ENCODE measurements at regions not wholly inside any gene's neighbourhood (a gene's known extent, or its start where the extent isn't known, plus 50 kb on each side); places are given as distances from the start of the nearest gene placed in this dataset.

- H3K4me1 ChIP-seq (ENCODE audit: low read depth): no peaks in the 10 kb centered on the region
- H3K27me3 ChIP-seq: peaks cover 34% of the 10 kb centered on the region
- no peak for TF ChIP-seq CTCF (IDR thresholded peaks at IDR 0.05; ENCODE audit: low read depth, low read length)
- no peak overlapping the region for H3K4me3 ChIP-seq
- no peaks in the 10 kb centered on the region for H3K36me3 ChIP-seq
- H3K27ac ChIP-seq: no peak overlapping the region
- H3K9me3 ChIP-seq (ENCODE audit: low read depth): no peaks in the 10 kb centered on the region
- no peak for DNase-seq (ENCODE audit: low read depth in 1 of 2, low spot score in 1 of 2)
Measured at GRCh38 chr13:112194167-112194530, 127.2 kb downstream of the SOX1 start.

DNA sequence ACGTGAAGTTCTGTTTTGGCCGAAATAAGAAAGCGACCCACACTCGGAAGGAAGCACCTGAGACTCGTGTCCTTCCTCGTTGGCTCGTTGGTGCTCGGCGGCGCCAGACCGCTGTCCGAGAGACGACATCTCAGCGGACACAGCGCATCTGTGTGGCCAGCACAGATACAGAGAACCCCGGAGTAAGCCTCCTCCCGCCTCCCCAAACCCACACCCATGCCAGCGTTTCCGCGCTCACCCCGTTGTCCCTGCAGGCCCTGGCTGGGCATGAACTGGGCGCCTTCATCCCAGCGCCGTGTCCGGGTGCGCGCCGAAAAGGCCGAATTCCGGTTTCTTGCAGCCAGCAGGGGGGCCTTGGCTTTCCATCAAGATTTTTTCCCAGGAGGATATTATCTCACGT, 127.6 kb downstream of the SOX1 start:
- DNase-seq (ENCODE audit: low read depth in 1 of 2, low spot score in 1 of 2): no peak
- TF ChIP-seq CTCF (IDR thresholded peaks at IDR 0.05; ENCODE audit: low read depth, low read length): no peak
- Histone ChIP-seq H3K36me3 (no peaks in the 10 kb centered on the region), H3K27me3 (peaks cover 36% of the 10 kb centered on the region), H3K4me3 (no peak overlapping the region), H3K9me3 (ENCODE audit: low read depth) (no peaks in the 10 kb centered on the region), H3K27ac (no peak overlapping the region), H3K4me1 (ENCODE audit: low read depth) (no peaks in the 10 kb centered on the region)

- Histone ChIP-seq H3K36me3 (no peaks in the 10 kb centered on the region), H3K9me3 (ENCODE audit: low read depth) (no peaks in the 10 kb centered on the region), H3K27me3 (peaks cover 73% of the 10 kb centered on the region), H3K4me1 (ENCODE audit: low read depth) (no peaks in the 10 kb centered on the region), H3K4me3 (no peak overlapping the region), H3K27ac (no peak overlapping the region)
- TF ChIP-seq CTCF (IDR thresholded peaks at IDR 0.05; ENCODE audit: low read depth, low read length): no peak
- DNase-seq (ENCODE audit: low read depth in 1 of 2, low spot score in 1 of 2): no peak
Measured at GRCh38 chr13:112198396-112199010, 131.6 kb downstream of the SOX1 start.

- peaks cover 75% of the 10 kb centered on the region for H3K27me3 ChIP-seq
- H3K9me3 ChIP-seq (ENCODE audit: low read depth): no peaks in the 10 kb centered on the region
- no peak overlapping the region for H3K27ac ChIP-seq
- TF ChIP-seq CTCF (IDR thresholded peaks at IDR 0.05; ENCODE audit: low read depth, low read length): no peak
- no peaks in the 10 kb centered on the region for H3K36me3 ChIP-seq
- peaks cover 3% of the 10 kb centered on the region for H3K4me1 ChIP-seq (ENCODE audit: low read depth)
- H3K4me3 ChIP-seq: no peak overlapping the region
- DNase-seq (ENCODE audit: low read depth in 1 of 2, low spot score in 1 of 2): no peak
Measured at GRCh38 chr13:112200200-112200599, 133.3 kb downstream of the SOX1 start.

GRCh38 chr13:112202266-112202665, 135.3 kb downstream of the SOX1 start:
- DNase-seq (ENCODE audit: low read depth in 1 of 2, low spot score in 1 of 2): no peak
- peaks cover 6% of the 10 kb centered on the region for H3K4me1 ChIP-seq (ENCODE audit: low read depth)
- H3K27me3 ChIP-seq: peaks cover 93% of the 10 kb centered on the region
- H3K27ac ChIP-seq: no peak overlapping the region
- H3K36me3 ChIP-seq: no peaks in the 10 kb centered on the region
- no peak for TF ChIP-seq CTCF (IDR thresholded peaks at IDR 0.05; ENCODE audit: low read depth, low read length)
- no peak overlapping the region for H3K4me3 ChIP-seq
- H3K9me3 ChIP-seq (ENCODE audit: low read depth): no peaks in the 10 kb centered on the region

GRCh38 chr13:112202966-112203365, 136.0 kb downstream of the SOX1 start:
- Histone ChIP-seq H3K36me3 (no peaks in the 10 kb centered on the region), H3K27ac (no peak overlapping the region), H3K27me3 (peaks cover 93% of the 10 kb centered on the region), H3K4me3 (no peak overlapping the region), H3K4me1 (ENCODE audit: low read depth) (peaks cover 6% of the 10 kb centered on the region), H3K9me3 (ENCODE audit: low read depth) (no peaks in the 10 kb centered on the region)
- TF ChIP-seq CTCF (IDR thresholded peaks at IDR 0.05; ENCODE audit: low read depth, low read length): no peak
- no peak for DNase-seq (ENCODE audit: low read depth in 1 of 2, low spot score in 1 of 2)
